DND-41 (cell line): ENCODE measurements at regions not wholly inside any gene's neighbourhood (a gene's known extent, or its start where the extent isn't known, plus 50 kb on each side); places are given as distances from the start of the nearest gene placed in this dataset.

Experiments
- CTCF ChIP-seq: IDR thresholded peaks from 2 replicates; pipeline ENCODE4 v1.5.1; 2012; ENCODE audit warnings: borderline replicate concordance, low read length, moderate library complexity, mild to moderate bottlenecking; ENCODE audit not compliant: poor library complexity, severe bottlenecking; ENCODE audit errors: extremely low read depth
- EZH2 ChIP-seq: IDR thresholded peaks from 3 replicates; pipeline ENCODE4 v1.6.1; 2012; ENCODE audit warnings: borderline replicate concordance, low read depth, mild to moderate bottlenecking, moderate library complexity, low read length, inconsistent platforms; ENCODE audit not compliant: severe bottlenecking

- no peak for TF ChIP-seq EZH2
- no peak for TF ChIP-seq CTCF
These were observed 644.5 kb upstream of the HS3ST5 start for GRCh38 chr6:114987281-114987680.
